ENCODE measurements at regions not wholly inside any gene's neighbourhood (a gene's known extent, or its start where the extent isn't known, plus 50 kb on each side); places are given as distances from the start of the nearest gene placed in this dataset.

- TF ChIP-seq TCF7L2 (IDR thresholded peaks at IDR 0.05; ENCODE audit: borderline replicate concordance, extremely low read depth, insufficient read depth, insufficient read length): no peak
- no peak for TF ChIP-seq POLR2A (IDR thresholded peaks at IDR 0.05; ENCODE audit: borderline replicate concordance, extremely low read depth, insufficient read depth, insufficient read length)
- TF ChIP-seq SP1 (IDR thresholded peaks at IDR 0.05; ENCODE audit: low read depth): no peak
- no peak for TF ChIP-seq YY1 (IDR thresholded peaks at IDR 0.05; ENCODE audit: extremely low read depth, insufficient replicate concordance, low read depth, low read length)
Observed at GRCh38 chr18:45253973-45254708, 361.1 kb upstream of the SLC14A2 start.
